ENCODE measurements at regions not wholly inside any gene's neighbourhood (a gene's known extent, or its start where the extent isn't known, plus 50 kb on each side); places are given as distances from the start of the nearest gene placed in this dataset.
A peak's percentile ranks its signal among the peaks of the same experiment; 100 is the strongest.

DNA sequence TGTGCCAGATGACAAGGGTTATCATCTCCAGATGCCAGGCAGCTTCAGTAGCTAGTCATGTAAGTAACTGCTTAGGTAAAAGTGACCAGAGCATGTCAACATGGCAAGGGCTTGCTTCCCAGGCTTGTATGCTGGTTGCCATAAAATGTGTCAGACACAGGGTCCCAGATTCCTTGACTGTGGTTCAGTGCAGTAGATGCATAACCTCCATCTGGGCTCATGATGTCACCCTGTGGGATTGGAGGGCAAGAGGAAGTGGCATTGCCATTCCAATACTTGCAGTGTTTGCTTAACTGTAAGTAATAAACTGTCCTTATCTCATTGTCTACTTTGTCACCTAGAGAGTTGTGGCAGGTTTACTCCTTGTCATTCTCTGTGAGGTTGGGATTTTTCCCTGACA lies 226.8 kb downstream of the PCDH17 start:
- H3K27ac ChIP-seq = no peak overlapping the region
- H3K4me1 ChIP-seq (replicated peaks; ENCODE audit: insufficient read depth) = no peaks in the 10 kb centered on the region
- H3K36me3 ChIP-seq (ENCODE audit: low read depth) = no peaks in the 10 kb centered on the region
- no peak overlapping the region for H2AFZ ChIP-seq
- ChIA-PET CTCF (no interaction called here), POLR2A (ENCODE audit: unreplicated experiment) (no interaction called here)
- no peak overlapping the region for H3K4me3 ChIP-seq
- H3F3A ChIP-seq (ENCODE audit: insufficient read depth, low read depth) = no peaks in the 10 kb centered on the region
- H3K9me3 ChIP-seq (ENCODE audit: insufficient read depth, low read depth) = no peaks in the 10 kb centered on the region
- H3K79me2 ChIP-seq (ENCODE audit: low read depth) = no peaks in the 10 kb centered on the region
- no peaks in the 10 kb centered on the region; the same call in 1 of the 2 replicates for H3K9me2 ChIP-seq (ENCODE audit: insufficient read depth)
- intact Hi-C loops (cut with micrococcal nuclease; ENCODE audit: unreplicated experiment) = no loop called here
- TF ChIP-seq CTCF (conservative IDR thresholded peaks at IDR 0.05) (no peak), EZH2 (IDR thresholded peaks at IDR 0.05; ENCODE audit: low read depth) (no peak)
- no TSS peak for BruUV-seq (replicated peaks)
- H3K4me2 ChIP-seq = no peak overlapping the region
- H4K20me1 ChIP-seq (ENCODE audit: insufficient read depth) = no peaks in the 10 kb centered on the region
- H3K27me3 ChIP-seq (ENCODE audit: insufficient read depth, low read depth) = no peaks in the 10 kb centered on the region
- DNase-seq = no peak

DNA sequence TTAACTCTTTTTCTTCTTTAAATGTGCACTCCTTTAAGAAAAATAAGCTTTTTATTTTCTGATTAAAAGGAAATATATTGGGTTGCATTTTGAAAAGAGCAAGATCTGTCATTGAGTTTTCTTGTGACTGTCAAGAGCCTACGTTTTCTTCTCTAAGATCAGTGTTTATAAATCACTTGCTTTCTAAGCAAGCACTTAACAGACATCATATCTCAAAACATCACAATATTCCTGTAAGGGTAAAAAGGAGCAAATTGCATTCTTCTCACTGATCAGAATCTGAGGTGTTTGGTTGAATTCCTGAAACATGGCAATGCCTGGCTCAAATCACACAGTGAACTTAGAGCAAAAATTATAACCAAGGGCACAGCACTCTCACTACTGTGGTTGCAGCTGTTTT lies 231.3 kb downstream of the PCDH17 start:
- Histone ChIP-seq H3K4me1 (replicated peaks; ENCODE audit: insufficient read depth) (no peaks in the 10 kb centered on the region), H3K27ac (no peak overlapping the region), H3K9me3 (ENCODE audit: insufficient read depth, low read depth) (no peaks in the 10 kb centered on the region), H2AFZ (no peak overlapping the region), H3K79me2 (ENCODE audit: low read depth) (no peaks in the 10 kb centered on the region), H3K27me3 (ENCODE audit: insufficient read depth, low read depth) (no peaks in the 10 kb centered on the region), H3K4me2 (no peak overlapping the region), H3K36me3 (ENCODE audit: low read depth) (no peaks in the 10 kb centered on the region), H3K4me3 (no peak overlapping the region), H3K9me2 (ENCODE audit: insufficient read depth) (no peaks in the 10 kb centered on the region), H3F3A (ENCODE audit: insufficient read depth, low read depth) (no peaks in the 10 kb centered on the region), H4K20me1 (ENCODE audit: insufficient read depth) (no peaks in the 10 kb centered on the region)
- TF ChIP-seq EZH2 (IDR thresholded peaks at IDR 0.05; ENCODE audit: low read depth) (no peak), CTCF (conservative IDR thresholded peaks at IDR 0.05) (no peak)
- POLR2A ChIA-PET (ENCODE audit: unreplicated experiment) = interaction anchor here (0.6 kb wide), 1 partner anchor 22 kb away, joined by 5 read pairs; no protein-coding TSS in a partner anchor
- CTCF ChIA-PET = no interaction called here
- intact Hi-C loops (cut with micrococcal nuclease; ENCODE audit: unreplicated experiment) = no loop called here
- no TSS peak for BruUV-seq (replicated peaks)
- DNase-seq = no peak

DNA sequence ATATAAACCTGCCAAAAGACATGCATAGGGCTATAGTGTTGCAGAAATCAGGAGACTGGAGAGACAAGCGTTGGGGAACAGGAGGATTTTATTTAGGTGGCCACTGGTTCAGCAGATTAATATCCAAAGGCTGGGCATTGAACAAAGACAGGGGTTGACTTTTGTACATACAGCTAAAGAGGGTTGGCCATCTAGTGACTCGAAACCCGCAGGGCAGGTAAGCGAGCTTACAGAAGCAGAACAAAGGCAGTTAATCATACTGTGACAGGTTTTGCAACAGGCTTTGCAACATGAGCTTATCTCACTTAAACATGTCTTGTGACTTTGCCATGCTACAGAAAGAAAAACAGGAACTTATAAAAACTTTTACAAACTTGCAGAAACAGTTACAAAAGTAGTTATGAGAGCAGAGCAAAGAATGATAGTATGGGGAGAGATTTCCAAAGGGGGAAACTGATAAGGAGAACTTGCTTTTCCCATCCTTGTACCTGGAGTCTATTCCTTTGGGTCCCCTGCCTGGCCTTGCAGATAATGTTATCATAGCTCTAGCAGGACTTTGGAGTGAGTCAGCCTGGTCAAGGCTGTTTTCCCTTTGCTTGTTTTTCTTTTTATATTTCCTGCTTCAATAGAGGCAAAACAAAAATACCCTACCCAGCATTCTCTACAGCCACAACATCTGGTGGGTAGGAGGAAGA lies 234.2 kb downstream of the PCDH17 start:
- no peaks in the 10 kb centered on the region for H3K27me3 ChIP-seq (ENCODE audit: insufficient read depth, low read depth)
- TF ChIP-seq EZH2 (IDR thresholded peaks at IDR 0.05; ENCODE audit: low read depth) (no peak), CTCF (conservative IDR thresholded peaks at IDR 0.05) (no peak)
- H3K9me3 ChIP-seq (ENCODE audit: insufficient read depth, low read depth) = no peaks in the 10 kb centered on the region
- POLR2A ChIA-PET (ENCODE audit: unreplicated experiment) = no interaction called here
- DNase-seq = peak in 1 of 2 experiments; percentile 37
- no peaks in the 10 kb centered on the region for H3K9me2 ChIP-seq (ENCODE audit: insufficient read depth)
- H3K79me2 ChIP-seq (ENCODE audit: low read depth) = no peaks in the 10 kb centered on the region
- H2AFZ ChIP-seq = no peak overlapping the region
- no peaks in the 10 kb centered on the region for H3K36me3 ChIP-seq (ENCODE audit: low read depth)
- H3K4me3 ChIP-seq = no peak overlapping the region
- intact Hi-C loops (cut with micrococcal nuclease; ENCODE audit: unreplicated experiment) = no loop called here
- no peak overlapping the region for H3K4me2 ChIP-seq
- no peaks in the 10 kb centered on the region for H3K4me1 ChIP-seq (replicated peaks; ENCODE audit: insufficient read depth)
- no peak overlapping the region for H3K27ac ChIP-seq
- CTCF ChIA-PET = no interaction called here
- no peaks in the 10 kb centered on the region for H3F3A ChIP-seq (ENCODE audit: insufficient read depth, low read depth)
- no TSS peak for BruUV-seq (replicated peaks)
- no peaks in the 10 kb centered on the region for H4K20me1 ChIP-seq (ENCODE audit: insufficient read depth)
